ENCODE measurements at regions not wholly inside any gene's neighbourhood (a gene's known extent, or its start where the extent isn't known, plus 50 kb on each side); places are given as distances from the start of the nearest gene placed in this dataset.

DNA sequence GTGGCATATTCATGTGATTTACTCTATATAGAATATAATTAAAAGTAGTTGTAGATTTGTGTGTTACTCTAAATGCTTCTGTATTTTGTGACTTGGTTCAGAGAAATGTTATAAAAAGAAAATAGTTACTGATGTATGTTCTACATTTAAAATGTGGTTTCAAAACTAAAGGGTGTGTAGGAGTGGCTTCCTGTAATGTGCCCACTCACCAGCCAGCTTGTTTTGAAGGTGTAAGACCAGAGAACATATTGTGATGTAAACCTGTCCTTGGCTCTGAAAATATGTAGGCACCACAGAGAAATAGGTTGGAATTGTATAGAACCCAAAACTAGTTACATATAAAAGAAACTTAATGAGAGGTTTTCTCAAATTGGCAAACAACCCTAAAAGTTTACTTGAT, 51.2 kb upstream of the ARRDC3 start:
- no peak for TF ChIP-seq EP300 (IDR thresholded peaks at IDR 0.05)
- TF ChIP-seq, protein P1, sequence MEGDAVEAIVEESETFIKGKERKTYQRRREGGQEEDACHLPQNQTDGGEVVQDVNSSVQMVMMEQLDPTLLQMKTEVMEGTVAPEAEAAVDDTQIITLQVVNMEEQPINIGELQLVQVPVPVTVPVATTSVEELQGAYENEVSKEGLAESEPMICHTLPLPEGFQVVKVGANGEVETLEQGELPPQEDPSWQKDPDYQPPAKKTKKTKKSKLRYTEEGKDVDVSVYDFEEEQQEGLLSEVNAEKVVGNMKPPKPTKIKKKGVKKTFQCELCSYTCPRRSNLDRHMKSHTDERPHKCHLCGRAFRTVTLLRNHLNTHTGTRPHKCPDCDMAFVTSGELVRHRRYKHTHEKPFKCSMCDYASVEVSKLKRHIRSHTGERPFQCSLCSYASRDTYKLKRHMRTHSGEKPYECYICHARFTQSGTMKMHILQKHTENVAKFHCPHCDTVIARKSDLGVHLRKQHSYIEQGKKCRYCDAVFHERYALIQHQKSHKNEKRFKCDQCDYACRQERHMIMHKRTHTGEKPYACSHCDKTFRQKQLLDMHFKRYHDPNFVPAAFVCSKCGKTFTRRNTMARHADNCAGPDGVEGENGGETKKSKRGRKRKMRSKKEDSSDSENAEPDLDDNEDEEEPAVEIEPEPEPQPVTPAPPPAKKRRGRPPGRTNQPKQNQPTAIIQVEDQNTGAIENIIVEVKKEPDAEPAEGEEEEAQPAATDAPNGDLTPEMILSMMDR (IDR thresholded peaks at IDR 0.05), result no peak
